ENCODE measurements at regions not wholly inside any gene's neighbourhood (a gene's known extent, or its start where the extent isn't known, plus 50 kb on each side); places are given as distances from the start of the nearest gene placed in this dataset.

- Histone ChIP-seq H3K9me3 (no peaks in the 10 kb centered on the region), H4K20me1 (ENCODE audit: insufficient read depth) (no peaks in the 10 kb centered on the region), H3K27me3 (ENCODE audit: insufficient read depth) (no peaks in the 10 kb centered on the region), H3K36me3 (replicated peaks in 1 of 2; ENCODE audit: control insufficient read depth in 1 of 2, insufficient read depth in 2 of 2, low read length in 1 of 2) (no peaks in the 10 kb centered on the region), H3F3A (replicated peaks; ENCODE audit: insufficient read depth) (no peaks in the 10 kb centered on the region), H3K4me2 (no peak overlapping the region), H3K4me3 (ENCODE audit: low read depth in 2 of 2, low read length in 1 of 2) (no peak overlapping the region), H2AFZ (ENCODE audit: low read depth) (no peak overlapping the region), H3K27ac (ENCODE audit: low read depth in 2 of 2, low read length in 1 of 2) (no peak overlapping the region), H3K9ac (no peak overlapping the region), H3K4me1 (ENCODE audit: control insufficient read depth in 1 of 2, insufficient read depth in 2 of 2, low read depth in 1 of 2, low read length in 1 of 2) (no peaks in the 10 kb centered on the region), H3K79me2 (ENCODE audit: insufficient read depth) (no peaks in the 10 kb centered on the region), H3K9me2 (no peaks in the 10 kb centered on the region)
- TF ChIP-seq IRF3 (IDR thresholded peaks at IDR 0.05; ENCODE audit: low read depth, low read length) = no peak
- TF ChIP-seq ZBTB33 (IDR thresholded peaks at IDR 0.05; ENCODE audit: borderline replicate concordance, low read depth) = no peak
- no peak for TF ChIP-seq USF1 (IDR thresholded peaks at IDR 0.05; ENCODE audit: borderline replicate concordance, low read depth)
- no peak for TF ChIP-seq USF2 (IDR thresholded peaks at IDR 0.05; ENCODE audit: borderline replicate concordance, low read depth, low read length)
- TF ChIP-seq ELF1 (IDR thresholded peaks at IDR 0.05) = no peak
- TF ChIP-seq EZH2phosphoT487 (IDR thresholded peaks at IDR 0.05; ENCODE audit: borderline replicate concordance, low read depth) = no peak
- no peak for TF ChIP-seq RCOR1 (IDR thresholded peaks at IDR 0.05; ENCODE audit: low read length)
- no peak for TF ChIP-seq NRF1 (IDR thresholded peaks at IDR 0.05; ENCODE audit: low read depth, low read length)
- no peak for TF ChIP-seq TAF1 (IDR thresholded peaks at IDR 0.05; ENCODE audit: borderline replicate concordance, low read depth, low read length)
- TF ChIP-seq GABPA (IDR thresholded peaks at IDR 0.05; ENCODE audit: low read depth) = no peak
- TF ChIP-seq POLR2AphosphoS5 (IDR thresholded peaks at IDR 0.05; ENCODE audit: low read depth, low read length) = no peak
- no peak for TF ChIP-seq RXRA (IDR thresholded peaks at IDR 0.05; ENCODE audit: borderline replicate concordance, low read depth)
- DNase-seq = no peak
- ChIA-PET CTCF (no interaction called here), POLR2A (no interaction called here)
- WGBS (ENCODE audit: low lambda C conversion rate) = 6% methylated on average over 3 of the region's 3 CpGs
These were observed 625.5 kb upstream of the ZNF717 start for GRCh38 chr3:76410762-76411281.

- H3K4me2 ChIP-seq = no peak overlapping the region
- H3K79me2 ChIP-seq (ENCODE audit: insufficient read depth) = no peaks in the 10 kb centered on the region
- H3K36me3 ChIP-seq (replicated peaks in 1 of 2; ENCODE audit: control insufficient read depth in 1 of 2, insufficient read depth in 2 of 2, low read length in 1 of 2) = no peaks in the 10 kb centered on the region
- DNase-seq = no peak
- no peaks in the 10 kb centered on the region for H3K9me3 ChIP-seq
- no peaks in the 10 kb centered on the region for H4K20me1 ChIP-seq (ENCODE audit: insufficient read depth)
- H3K4me3 ChIP-seq (ENCODE audit: low read depth in 2 of 2, low read length in 1 of 2) = no peak overlapping the region
- no peak overlapping the region for H3K27ac ChIP-seq (ENCODE audit: low read depth in 2 of 2, low read length in 1 of 2)
- H3K9ac ChIP-seq = no peak overlapping the region
- no peaks in the 10 kb centered on the region for H3K27me3 ChIP-seq (ENCODE audit: insufficient read depth)
- ChIA-PET CTCF (interaction anchor here (0.7 to 1.2 kb wide), 2 partner anchors 314 to 371 kb away, joined by 3 read pairs; no protein-coding TSS in a partner anchor), POLR2A (no interaction called here)
- no peak for TF ChIP-seq TCF12 (IDR thresholded peaks at IDR 0.05)
- no peak for TF ChIP-seq USF2 (IDR thresholded peaks at IDR 0.05; ENCODE audit: borderline replicate concordance, low read depth, low read length)
- TF ChIP-seq RCOR1 (IDR thresholded peaks at IDR 0.05; ENCODE audit: low read length) = no peak
- no peak for TF ChIP-seq RAD21 (IDR thresholded peaks at IDR 0.05; ENCODE audit: low read length)
- TF ChIP-seq ZBTB33 (IDR thresholded peaks at IDR 0.05; ENCODE audit: borderline replicate concordance, low read depth) = no peak
- TF ChIP-seq POLR2AphosphoS5 (IDR thresholded peaks at IDR 0.05; ENCODE audit: low read depth, low read length) = no peak
- TF ChIP-seq USF1 (IDR thresholded peaks at IDR 0.05; ENCODE audit: borderline replicate concordance, low read depth) = no peak
- no peaks in the 10 kb centered on the region for H3K9me2 ChIP-seq
- 52% methylated on average over 2 of the region's 2 CpGs for WGBS (ENCODE audit: low lambda C conversion rate)
- H2AFZ ChIP-seq (ENCODE audit: low read depth) = no peak overlapping the region
- H3K4me1 ChIP-seq (ENCODE audit: control insufficient read depth in 1 of 2, insufficient read depth in 2 of 2, low read depth in 1 of 2, low read length in 1 of 2) = no peaks in the 10 kb centered on the region
- H3F3A ChIP-seq (replicated peaks; ENCODE audit: insufficient read depth) = no peaks in the 10 kb centered on the region
These were observed 624.5 kb upstream of the ROBO2 start for GRCh38 chr3:76415384-76415783.
